ENCODE measurements at regions not wholly inside any gene's neighbourhood (a gene's known extent, or its start where the extent isn't known, plus 50 kb on each side); places are given as distances from the start of the nearest gene placed in this dataset.
"Not testable (repeated sequence)": the region's sequence is repeated elsewhere in the genome, so short reads cannot be mapped to it uniquely, and the experiment has no call there.

DNA sequence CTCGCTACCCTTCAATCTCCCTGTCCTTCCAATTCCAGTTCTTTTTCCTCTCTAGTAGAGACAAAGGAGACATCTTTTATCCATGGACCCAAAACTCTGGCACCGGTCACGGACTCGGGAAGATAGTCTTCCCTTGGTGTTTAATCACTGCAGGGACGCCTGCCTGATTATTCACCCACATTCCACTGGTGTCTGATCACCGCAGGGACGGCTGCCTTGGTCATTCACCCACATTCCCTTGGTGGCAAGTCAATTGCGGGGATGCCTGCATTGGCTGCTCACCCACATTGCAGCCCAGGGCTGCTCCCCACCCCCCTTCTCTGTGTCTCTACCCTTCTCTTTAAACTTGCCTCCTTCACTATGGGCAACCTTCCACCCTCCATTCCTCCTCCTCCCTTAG is 90.2 kb upstream of the RBM19 start:
- in situ Hi-C loops (cut with MboI; ENCODE audit: low pct_unique_long_range_greater_than_20kb, low sequenced_read_pairs); DNase-seq: not testable (repeated sequence)

DNA sequence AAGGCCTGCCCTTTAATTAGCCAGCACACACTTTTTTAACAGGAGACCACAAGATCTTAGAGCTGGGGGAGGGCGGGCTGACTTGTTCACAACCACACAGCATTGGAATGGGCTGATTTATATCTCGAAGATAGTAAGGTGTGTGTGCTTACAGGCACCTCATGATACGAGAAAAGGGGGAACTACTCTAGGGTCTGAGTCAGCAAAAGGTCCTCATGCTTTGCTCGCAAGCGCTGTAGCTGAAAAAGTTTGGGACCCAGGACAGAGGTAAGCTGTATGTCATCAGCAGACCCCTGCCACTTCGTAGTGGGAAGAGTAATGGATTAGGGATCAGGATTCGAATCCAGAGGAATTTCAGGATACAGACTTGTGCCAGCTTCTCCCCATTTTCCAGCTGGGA is 88.9 kb upstream of the RBM19 start:
- in situ Hi-C loops (cut with MboI; ENCODE audit: low pct_unique_long_range_greater_than_20kb, low sequenced_read_pairs): no loop called here

DNA sequence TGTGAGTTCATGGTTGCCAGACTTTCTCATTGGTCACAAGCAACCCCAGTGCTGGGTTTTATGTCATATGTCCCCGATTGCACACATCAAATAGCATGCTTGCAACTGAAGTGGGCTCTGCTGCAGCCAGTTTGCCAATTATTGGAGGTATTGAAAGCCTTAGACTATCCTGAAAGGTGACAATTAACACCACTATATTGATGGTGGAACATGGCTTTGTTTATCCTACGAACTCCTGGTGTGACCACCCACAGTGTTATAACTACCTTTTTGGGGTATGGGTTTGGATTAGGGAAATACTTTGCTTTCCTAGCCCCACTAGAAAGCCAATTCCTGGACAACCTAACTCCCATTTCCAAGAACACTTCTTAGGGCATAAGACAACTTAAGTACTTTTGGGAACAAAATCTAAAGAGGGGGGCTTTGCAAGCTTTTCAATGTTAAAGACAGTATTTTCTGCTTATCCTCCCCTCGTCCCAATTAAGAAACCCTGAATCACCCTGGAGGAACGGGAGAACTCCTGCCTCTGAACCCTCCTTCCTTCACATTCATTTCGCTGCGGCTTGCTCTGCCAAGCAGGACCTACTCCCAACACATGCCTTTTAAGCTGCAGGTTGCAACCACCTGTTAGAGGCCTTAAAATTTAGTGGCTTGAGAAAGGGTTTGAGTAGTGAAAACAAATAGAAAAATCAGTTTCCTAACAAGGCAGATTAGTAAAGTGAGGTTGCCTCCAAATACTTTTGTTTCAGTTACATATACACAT is 80.3 kb upstream of the RBM19 start:
- no peak for DNase-seq
- in situ Hi-C loops (cut with MboI; ENCODE audit: low pct_unique_long_range_greater_than_20kb, low sequenced_read_pairs): no loop called here

More for the DNA sequence above, 88.9 kb upstream of the RBM19 start:
- DNase-seq: no peak

DNA sequence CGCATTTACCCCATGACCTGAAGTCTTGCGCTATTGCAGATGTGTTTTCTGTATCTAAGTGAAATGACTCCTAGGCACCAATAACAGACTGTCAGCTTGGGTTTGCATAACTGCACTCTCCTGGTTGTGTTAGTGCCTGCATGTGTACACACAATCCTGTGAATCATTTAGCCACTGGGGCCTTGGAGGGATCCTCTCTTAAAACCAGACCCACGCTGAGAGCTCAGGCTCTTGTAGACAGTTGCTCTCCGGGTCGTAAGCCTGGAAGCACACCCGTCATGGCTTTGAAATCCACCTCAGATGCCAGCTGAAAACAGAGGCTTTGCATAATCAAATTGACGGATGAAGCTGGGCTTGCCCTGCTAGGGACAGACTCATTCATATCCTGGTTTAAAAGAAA is 79.2 kb upstream of the RBM19 start:
- no peak for DNase-seq
- in situ Hi-C loops (cut with MboI; ENCODE audit: low pct_unique_long_range_greater_than_20kb, low sequenced_read_pairs): no loop called here

DNA sequence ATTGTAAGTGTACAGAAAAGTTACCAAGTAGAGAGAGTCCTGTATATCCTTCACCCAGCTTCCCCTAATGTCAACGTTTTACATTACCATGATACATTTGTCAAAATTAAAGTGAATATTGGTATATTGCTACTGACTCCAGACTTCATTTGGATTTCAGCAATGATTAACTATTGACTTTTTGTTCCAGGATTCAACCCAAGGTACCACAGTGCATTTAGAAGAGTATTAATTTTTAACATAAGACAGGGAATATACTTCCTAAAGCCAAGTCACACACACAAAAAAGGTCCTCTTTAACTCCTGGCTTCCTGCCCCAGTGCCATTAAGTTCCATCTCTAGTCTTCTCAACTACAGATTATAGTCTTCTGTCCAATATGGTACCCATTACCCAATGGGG is 75.5 kb upstream of the RBM19 start:
- in situ Hi-C loops (cut with MboI; ENCODE audit: low pct_unique_long_range_greater_than_20kb, low sequenced_read_pairs): no loop called here
- DNase-seq: no peak

DNA sequence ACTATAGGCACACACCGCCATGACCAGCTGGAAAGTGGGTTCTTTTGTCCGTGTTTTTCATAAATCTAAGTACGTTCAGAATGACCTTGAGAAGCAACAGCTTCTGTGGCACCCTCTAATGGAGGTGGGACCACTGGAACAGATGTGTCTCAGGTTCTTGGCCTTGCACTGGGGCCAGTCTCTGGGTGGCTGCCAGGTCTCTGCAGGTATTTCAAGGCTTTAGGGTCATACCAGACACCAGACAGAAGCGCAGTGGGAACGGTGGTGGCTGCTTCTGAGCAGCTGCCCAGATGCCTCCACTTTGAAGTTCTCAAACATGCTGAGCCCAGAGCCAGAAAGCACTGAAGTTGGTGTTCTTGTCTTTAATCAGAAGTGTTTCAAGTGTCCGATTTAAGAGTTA is 75.0 kb upstream of the RBM19 start:
- in situ Hi-C loops (cut with MboI; ENCODE audit: low pct_unique_long_range_greater_than_20kb, low sequenced_read_pairs): no loop called here
- DNase-seq: no peak

DNA sequence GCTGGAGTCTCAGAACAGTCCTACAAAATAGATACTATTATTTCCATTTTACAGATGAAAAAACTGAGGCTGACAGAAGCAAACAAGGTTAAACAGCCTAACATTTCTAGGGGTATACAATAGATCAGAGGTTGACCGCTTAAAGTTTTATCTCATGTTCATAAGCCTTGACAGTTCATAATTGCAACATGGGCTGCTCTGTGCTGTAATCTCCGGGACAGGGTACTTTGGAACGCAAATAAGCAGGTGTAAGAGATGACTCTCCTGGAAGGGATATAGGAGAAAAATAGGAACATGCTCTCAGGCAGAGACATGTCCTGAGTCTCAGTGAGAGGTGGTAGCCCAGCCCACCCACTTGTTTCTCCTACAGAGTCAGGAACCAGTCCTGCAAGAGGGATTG is 72.8 kb upstream of the RBM19 start:
- in situ Hi-C loops (cut with MboI; ENCODE audit: low pct_unique_long_range_greater_than_20kb, low sequenced_read_pairs): no loop called here

DNA sequence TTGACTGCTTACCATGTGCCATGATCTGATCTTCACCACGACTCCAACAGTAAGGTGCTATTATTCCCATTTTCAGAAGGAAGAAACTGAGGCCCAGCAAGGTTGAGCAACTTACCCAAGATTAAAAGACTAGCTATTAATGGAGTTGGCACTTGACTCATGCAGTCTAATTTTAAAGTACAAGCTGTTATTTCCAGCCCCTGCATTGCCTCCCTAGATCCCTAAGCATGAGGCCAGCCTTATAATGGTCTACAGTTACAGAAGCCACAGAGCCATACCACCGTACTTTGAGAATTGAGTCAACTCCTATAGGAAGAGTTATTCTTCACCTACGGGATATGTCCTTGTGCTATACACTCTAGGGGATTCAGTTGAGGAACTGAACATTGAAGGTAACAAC is 66.7 kb upstream of the RBM19 start:
- no peak for DNase-seq
- in situ Hi-C loops (cut with MboI; ENCODE audit: low pct_unique_long_range_greater_than_20kb, low sequenced_read_pairs): no loop called here

More for the DNA sequence above, 72.8 kb upstream of the RBM19 start:
- no peak for DNase-seq

DNA sequence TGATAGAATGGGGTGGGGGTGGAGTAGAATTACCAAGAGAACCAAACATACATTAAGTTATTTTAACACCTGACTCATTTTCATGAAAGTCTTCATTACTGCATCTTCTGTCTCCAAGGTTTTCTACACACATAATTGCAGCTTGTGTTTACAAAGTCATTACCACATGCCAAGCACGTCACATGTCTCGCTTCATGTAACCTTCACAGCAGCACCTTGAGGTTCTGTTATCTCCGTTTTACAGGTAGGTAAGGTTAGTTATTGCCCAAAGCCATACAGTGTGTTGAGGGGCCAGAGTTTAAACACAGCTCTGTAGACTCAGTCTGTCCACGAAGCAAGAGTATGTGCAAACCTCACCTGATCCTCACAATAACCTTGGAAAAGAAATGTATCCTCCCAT is 64.3 kb upstream of the RBM19 start:
- DNase-seq: no peak
- in situ Hi-C loops (cut with MboI; ENCODE audit: low pct_unique_long_range_greater_than_20kb, low sequenced_read_pairs): no loop called here

DNA sequence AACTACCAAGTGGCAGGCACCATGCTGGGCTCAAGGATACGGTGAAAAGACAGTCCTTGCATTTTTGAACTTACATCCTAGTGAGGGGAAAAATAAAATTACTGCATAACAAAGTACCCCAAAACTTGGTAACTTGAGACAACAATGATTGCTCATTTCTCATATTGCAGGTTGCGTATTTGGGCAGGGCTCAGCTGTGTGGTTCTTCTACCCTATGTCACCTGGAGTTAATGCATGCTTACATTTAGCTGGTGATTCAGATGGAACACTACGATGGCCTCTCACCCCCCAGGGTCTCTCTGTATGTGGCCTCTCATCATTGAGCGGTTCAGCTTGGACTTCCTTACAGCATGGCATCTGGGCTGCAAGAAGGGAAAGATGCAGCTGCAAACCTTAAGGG is 60.7 kb upstream of the RBM19 start:
- DNase-seq: no peak
- in situ Hi-C loops (cut with MboI; ENCODE audit: low pct_unique_long_range_greater_than_20kb, low sequenced_read_pairs): no loop called here

DNA sequence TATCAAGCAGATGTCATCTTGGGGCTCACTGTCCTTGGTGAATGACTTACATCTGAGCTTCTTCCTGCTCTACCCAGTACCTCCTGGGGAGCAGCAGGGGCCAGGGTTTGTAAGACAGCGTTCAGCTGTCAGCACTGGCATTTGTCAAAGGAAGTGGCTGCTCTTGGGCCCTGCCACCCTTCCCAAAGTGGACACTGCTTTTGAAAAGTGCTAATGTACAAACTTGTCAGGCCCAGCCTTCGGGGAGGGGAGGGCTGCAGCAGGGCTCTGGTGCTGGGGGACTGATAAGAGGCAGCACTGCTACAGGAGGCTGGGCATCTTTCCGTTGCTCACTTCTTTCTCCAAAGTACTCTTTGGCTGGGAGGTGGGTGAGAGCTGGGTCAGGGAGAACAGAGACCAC is 59.8 kb upstream of the RBM19 start:
- in situ Hi-C loops (cut with MboI; ENCODE audit: low pct_unique_long_range_greater_than_20kb, low sequenced_read_pairs): no loop called here
- DNase-seq: no peak

DNA sequence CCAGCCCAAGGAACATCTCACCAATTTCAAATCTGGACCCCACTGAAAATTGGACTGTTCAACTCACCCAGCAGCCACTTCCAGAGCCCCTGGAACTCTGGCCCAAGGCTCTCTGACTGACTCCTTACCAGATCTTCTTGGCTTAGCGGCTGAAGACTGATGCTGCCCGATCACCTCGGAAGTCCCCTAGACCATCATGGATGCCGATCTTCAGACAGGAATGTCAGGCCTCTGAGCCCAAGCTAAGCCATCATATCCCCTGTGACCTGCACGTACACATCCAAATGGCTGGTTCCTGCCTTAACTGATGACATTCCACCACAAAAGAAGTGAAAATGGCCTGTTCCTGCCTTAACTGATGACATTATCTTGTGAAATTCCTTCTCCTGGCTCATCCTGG is 56.0 kb upstream of the RBM19 start:
- in situ Hi-C loops (cut with MboI; ENCODE audit: low pct_unique_long_range_greater_than_20kb, low sequenced_read_pairs); DNase-seq: not testable (repeated sequence)

DNA sequence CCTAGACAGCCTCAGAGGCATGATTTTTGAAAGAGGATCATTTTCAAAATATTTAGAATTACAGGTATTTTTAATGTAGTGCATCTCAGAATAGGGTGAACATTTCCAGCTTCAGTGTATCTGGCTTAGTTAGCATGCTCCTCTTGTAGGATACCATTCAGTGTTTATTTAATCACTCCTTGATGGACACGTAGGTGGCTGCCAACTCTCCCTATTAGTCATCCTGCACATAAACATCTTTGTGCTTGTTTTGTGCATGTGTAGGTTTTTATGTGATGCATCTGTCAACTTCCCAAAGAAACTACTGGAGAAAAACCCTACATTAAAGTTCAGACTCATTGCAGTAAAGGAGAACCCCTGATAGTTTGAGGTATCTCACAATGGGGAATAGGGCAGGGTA is 52.5 kb upstream of the RBM19 start:
- no peak for DNase-seq
- in situ Hi-C loops (cut with MboI; ENCODE audit: low pct_unique_long_range_greater_than_20kb, low sequenced_read_pairs): no loop called here

Measured in KBM-7 (cell line).